ENCODE measurements at regions not wholly inside any gene's neighbourhood (a gene's known extent, or its start where the extent isn't known, plus 50 kb on each side); places are given as distances from the start of the nearest gene placed in this dataset.

GRCh38 chrY:13537919-13538318 is 58.1 kb upstream of the UTY start:
- TF ChIP-seq CTCF (IDR thresholded peaks at IDR 0.05): no peak
- TF ChIP-seq POLR2A (IDR thresholded peaks at IDR 0.05): no peak
